GM19467 (cell line): ENCODE measurements at regions not wholly inside any gene's neighbourhood (a gene's known extent, or its start where the extent isn't known, plus 50 kb on each side); places are given as distances from the start of the nearest gene placed in this dataset.
A peak's percentile ranks its signal among the peaks of the same experiment; 100 is the strongest.

Experiments
- ATAC-seq: cut with Tn5 transposase; IDR thresholded peaks from one replicate; pipeline ENCODE4 v1.9.1; 2021; ENCODE audit warnings: mild to moderate bottlenecking, moderate library complexity; ENCODE audit not compliant: unreplicated experiment

DNA sequence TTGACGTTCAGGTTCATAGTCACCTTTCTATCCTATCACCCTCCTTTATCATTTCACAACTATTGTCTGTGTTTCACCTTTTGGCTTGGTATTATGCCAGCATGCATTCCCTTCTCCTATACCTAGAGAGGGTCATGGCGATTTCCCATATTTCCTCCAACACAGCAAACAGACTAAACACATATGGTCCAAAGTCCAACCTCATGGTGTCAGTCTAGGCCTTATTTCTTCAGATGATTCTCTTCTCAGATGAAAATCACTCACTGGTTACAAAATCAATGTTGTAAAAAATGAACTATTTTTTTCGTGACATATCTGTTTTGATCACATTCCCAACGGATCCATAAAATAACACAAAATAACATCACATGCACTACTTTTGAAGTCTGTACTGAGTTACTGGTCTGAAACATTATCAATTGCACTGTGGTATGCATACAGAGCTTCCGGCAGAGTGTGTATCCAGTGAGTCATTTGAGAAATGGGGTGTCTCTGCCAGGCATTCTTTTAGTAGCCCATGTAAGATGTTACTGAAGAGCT, 204.8 kb upstream of the GALNT5 start:
- no peak for ATAC-seq

DNA sequence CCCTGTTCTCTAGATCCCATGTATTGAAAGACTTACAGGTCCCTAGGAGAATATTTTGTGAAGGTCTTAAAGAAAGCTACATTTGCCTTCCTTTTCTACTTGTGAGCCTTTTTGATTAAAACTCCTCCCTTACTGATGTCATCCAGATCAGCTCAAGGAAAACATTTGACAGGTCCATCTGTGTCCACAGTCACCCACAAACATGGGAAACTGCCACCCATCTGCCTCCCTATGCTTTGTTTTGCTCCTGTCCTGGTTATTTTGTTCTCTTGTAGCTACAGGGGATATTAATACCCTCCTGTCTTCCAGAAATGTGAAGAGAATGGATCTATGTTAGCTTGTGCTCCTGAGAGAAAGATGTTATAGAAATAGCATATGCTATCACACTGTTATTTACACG, 203.6 kb upstream of the GALNT5 start:
- ATAC-seq: no peak

DNA sequence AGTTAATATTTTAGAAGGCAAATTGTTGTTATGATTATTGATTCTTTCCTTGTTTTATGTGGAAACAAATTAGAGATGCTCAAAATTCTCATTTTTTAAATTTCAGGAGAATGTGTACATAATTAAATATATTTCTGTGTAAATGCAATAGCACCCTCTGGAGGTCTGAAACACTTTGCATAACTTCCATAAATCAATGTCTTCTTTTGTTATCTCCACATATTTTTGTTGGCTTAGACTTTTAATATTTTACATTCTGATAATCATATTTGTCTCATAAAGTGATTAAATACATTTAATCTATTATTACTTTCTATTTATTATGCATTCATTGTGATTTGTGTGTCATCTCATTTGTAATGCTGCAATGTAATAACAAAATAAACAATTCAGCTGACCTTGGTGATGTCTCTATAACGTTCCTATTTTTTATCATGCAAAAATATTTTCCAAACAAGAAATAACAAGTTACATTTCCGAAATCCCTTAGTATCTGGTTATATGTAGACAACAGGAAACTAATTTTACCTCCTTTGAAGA, 201.8 kb upstream of the GALNT5 start:
- ATAC-seq: no peak

DNA sequence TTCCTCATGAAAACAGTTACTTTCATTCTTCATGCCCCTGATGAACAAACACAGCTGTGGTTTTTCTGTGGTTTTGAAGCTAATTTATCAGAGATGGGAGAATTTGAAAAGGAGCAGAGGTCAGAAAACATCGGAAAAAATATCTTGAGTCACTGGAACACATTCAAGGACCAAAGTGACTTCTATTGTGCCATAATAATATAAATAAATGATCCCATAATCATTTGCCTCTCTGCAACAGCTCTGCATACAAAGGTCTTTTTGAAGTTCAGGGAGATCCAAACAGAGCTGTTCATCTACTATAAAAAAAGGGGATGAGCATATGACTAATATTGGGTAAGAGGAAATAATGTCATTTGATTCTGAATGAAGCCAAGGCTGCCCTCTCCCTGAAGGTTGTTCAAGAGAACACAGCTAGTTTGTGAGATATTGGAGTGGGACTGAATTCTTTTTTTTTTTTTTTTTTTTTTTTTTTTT, 201.3 kb upstream of the GALNT5 start:
- no peak for ATAC-seq

DNA sequence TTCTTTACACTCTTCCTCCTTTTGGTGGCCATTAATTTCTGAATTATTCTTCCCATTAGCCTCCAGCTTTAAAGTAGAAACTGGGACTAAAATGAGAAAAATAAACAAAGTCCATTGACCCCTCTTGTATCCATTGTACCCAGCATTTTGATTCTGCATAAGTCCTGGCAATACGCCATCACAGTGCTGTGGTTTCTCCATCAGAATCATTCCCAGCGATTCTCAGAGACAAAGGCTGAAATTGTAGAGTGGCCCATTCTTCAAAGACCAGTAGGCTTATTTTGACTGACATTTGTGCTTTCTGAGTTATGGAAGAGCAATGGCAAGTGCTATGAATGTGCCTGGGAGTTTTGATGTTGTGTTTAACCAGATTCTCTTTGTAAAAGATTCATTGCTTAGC, 199.3 kb upstream of the GALNT5 start:
- ATAC-seq: no peak

DNA sequence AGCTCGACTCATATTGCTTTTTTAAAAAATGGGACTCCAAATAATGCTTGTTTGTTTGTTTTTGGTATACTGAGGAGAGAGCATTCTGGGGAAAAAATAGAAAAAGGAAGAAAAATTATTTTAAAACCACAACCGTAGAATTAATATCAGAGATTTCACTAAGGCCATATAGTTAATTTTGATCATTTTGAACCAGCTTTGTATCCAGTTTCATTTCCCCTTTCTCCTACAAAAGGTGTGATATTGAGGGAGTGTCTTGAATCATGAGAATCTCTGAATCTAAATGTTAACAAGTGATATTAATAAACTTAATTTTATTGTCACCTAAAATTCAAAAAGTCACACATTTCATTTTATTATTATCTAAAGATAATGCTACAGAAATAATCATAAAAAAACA, 198.5 kb upstream of the GALNT5 start:
- no peak for ATAC-seq

DNA sequence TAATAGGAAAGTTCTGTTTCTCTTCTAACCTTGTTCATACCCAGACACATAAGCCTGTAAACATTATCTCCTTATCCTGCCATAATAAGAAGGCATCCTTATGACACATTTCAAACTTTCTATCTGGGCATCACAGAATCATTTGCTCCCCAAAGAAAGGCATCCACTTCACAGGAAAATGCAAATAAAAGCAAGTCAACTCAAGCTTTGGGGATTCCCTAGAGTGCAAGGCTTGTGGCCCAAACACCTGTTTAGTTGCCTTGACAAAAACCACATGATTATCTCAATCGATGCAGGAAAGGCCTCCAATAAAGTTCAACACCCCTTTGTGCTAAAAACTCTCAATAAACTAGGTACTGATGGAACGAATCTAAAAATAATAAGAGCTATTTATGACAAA, 195.7 kb upstream of the GALNT5 start:
- peak; percentile 96 for ATAC-seq

DNA sequence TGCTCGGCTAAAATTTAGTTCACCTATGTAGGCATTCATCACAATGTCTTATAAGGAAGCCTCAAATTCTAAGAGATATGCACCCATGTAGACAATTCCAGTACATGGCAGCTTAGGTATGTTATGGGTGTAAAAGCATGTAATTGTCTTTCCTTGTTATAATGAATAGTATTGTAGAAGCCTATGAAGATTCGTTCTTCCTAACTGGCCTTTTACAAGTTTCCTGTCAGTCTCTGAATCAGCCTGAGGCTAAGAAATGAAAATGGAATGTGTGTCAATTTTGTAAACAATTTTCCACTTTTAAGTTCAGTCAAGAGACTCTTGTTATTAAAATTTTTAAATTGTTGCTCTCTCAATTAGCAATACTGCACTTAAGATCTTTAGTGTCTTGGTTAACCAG, 189.9 kb upstream of the GALNT5 start:
- ATAC-seq: no peak

DNA sequence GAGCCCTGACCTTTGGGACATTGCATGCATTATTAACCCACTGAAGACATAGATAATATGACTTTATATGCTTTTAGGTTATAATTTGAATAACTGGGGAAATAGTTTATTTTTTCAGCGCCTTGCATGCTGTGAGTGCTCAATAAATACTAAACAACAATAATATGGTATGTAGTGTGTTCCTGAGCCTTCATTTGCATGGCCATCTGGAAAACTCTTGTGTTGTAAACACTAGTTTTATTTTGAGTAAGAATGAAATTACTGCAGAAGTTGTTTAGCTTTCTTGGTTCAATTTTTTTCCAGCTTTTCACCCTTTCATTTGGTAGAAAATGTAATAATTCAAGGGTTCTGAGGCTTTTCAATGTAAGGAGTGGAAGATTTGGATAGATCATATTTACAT, 189.3 kb upstream of the GALNT5 start:
- no peak for ATAC-seq

DNA sequence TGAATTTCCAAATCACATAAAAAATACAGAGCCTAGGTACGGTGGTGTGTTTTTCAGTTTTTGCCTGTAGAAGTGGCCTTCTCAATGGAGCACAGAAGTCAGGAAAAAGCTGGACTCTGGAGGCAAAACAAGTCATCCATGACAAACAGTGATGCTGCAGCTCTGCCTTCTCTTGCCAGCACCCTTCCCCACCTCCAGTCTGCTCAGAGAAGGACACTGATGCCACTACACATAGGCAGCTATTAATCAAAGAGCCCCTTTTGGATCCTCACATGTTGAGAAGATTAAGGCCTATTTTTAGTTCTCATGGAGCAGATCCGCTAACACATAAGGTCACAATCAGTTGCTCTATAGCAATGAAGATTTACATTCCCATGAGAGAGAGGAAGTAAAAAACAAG, 181.6 kb upstream of the GALNT5 start:
- ATAC-seq: no peak

DNA sequence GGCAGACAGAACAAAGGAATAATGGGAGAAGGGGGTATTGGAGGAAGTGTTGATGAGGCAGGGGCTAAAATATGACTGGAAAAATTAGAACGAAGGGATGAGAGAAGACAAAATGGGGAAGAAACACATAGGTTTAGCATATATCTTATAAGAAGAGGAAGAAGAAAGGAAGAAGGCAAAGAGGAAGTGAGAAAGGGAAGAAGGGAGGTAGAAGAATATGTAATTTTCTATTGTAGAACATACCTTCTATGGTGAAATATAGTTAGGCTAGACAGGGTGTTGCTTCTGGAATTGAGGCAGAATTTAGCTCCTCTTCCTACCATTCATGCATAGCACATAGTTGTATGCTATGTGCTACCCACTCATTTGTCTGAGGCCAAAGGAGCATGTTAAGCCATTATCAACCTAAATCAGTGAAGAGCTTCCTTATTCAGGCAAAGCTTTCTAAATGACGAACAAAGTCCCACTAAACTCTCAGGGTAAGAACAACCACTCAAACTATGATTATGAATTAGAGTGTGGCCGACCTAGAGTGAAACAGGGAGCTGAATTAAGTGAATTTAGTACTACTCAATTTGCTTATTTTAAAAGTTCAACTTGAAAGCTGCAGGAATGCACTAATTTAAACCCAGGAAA, 180.9 kb upstream of the GALNT5 start:
- ATAC-seq: no peak

DNA sequence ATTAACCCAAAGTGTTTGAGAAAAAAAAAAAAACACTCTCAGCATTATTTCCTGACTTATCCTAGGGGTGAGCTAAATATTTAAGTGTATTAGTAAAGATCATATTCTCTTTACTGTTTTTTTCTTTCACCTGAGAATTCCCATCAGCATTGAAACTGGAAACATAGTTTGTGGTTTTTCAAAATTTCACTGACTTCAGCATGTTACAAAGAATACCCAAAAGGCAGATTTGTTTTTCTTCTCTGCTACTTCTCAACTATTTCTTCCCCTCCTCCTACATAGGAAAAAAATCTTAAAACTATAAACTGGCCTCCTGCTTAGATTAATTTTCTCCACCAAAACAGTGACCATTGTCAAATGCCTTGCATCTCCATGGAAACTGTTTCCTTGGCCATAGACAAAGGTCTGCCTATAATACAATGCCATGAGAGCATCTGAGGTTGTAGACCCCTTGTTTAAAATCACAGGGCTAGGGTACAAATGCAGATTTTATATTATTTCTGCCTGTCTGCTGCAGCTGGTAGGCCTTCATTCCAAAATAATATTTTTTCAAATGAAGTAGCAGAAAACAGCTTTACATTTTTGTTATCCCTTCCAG, 179.7 kb upstream of the GALNT5 start:
- no peak for ATAC-seq

DNA sequence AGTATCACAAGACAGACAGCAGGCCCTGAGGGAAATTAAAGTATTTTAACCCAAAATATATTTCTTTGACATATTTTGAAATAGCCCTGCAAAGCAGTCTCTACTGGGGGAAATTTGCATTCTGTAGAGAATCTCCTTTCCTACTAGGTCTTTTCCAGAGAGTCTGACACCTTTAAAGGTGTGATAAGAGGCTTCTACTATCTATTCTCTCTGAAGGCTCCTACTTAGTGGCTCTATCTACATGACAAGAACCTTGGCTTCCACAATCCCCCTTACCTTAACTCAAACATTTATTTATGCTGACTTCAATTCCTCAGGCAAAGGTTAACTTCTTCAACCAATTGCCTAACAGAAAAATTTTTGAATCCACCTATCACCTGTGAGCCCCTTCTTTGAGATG, 174.6 kb upstream of the GALNT5 start:
- no peak for ATAC-seq

DNA sequence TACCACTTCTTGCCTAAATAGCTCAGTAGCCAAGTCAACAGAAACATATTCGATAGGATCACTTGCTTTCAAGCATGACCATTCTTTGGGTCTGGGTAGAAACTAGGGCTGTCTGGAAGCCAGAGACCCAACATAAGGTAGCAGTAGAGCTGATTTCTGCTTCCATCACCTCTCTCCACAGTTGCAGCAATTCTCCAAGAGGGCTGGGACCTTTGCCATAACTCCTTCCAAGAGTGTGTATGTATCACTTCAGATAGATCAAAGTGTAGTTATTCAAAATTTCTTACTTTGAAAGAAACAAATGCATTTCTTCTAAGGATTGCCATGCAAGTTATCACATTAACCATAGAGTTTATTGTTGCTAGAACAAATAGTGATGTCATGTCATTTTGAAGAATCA, 172.0 kb upstream of the GALNT5 start:
- no peak for ATAC-seq

DNA sequence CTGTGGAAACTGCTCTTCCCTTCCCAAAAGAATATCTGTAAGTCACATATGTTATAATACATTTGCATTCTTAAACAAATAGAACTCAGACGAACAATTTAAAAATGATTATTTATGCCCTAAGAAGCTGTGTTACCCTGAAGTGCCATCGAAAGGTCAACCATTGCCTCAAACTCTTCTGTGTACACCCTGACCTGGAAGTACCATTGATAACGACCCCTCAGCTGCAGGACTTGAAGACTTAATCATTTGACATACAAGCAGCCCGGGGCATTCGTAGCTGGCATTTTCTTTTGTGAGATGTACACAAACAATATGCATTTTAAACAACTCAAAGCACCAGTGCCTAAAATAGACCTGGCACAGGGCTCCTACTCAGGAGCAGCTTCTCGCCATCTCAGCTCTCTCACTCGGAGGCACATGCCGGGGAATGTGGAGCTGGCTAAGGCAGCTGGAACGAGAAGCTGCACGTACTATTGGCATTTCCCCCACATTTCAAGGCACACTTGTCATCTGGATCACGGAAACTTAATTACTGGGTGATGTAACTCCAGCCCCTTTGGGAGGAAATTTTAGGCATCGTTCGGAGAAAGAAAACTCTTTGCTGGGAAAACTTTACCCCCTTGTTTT, 170.0 kb upstream of the GALNT5 start:
- ATAC-seq: no peak

DNA sequence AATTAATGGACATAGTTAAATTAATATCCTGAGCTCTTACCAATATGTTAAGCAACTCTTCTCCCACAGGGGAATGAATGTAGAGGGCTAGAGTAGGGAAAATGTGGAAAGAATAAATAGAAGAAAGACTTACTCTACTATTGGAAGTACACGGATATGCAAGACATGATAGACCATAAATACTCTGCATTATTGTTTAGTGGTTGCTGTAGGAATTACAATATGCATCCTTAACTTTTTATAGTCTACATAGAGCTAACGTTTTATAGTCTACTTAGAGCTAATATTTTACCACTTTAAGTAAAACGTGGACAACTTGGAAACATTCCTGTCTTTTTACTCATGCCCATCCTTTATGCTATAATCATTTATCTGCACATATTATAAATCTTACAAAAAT, 163.8 kb upstream of the GALNT5 start:
- ATAC-seq: no peak

DNA sequence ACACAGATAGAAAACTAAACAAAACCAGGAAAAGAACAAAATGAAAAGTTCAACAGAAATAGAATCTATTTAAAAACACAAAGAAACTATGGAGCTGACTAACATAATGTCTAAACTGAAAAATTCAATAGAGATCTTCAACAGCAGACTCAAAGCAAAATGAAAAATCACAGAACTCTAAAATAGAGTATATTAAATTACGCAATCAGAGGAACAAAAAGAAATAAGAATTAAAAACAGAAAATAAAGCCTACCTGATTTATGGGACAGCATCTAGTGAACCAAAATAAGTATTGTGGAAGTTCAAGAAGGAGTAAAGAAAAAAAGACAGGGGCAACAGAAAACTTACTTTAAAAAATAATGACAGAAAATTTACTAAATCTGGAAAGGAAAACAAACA, 152.1 kb upstream of the GALNT5 start:
- ATAC-seq: no peak

DNA sequence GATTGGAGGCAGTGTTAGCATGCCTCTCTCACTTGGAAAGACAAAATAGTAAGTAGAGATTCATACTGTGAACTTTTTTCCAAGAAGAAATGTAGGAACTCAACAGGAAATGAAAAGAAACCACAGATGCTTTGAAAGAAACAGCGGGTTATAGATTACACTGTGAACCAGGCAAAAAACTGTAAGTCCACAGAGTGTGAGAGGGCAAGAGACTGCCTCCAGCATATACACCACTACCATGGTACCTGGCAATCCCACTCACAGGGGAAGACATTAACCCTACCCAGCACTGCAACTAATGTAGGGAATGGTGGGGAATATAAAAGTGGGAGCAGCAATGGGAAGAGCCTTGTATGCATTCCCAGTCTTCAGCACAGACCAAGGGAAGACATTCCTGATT, 150.6 kb upstream of the GALNT5 start:
- no peak for ATAC-seq

DNA sequence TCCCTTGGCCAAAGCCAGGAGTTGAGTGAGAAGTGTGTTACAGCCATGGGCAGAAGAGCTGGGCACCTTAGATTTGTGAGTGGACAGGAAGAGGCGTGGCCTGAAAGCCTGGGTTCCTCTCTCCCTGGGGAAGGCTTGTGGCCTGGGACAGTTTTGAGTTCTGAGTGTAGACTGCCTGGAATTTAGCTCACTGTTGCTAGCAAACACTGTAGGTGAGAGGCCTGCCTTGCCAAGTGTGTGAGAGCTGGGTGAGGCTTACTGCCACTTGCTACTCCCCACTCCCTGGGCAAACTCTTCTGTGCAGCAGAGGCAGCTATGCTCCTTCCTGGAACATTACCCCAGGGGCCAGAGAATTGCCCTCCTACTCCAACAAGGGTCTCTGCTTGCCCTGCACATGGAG, 150.0 kb upstream of the GALNT5 start:
- ATAC-seq: no peak

DNA sequence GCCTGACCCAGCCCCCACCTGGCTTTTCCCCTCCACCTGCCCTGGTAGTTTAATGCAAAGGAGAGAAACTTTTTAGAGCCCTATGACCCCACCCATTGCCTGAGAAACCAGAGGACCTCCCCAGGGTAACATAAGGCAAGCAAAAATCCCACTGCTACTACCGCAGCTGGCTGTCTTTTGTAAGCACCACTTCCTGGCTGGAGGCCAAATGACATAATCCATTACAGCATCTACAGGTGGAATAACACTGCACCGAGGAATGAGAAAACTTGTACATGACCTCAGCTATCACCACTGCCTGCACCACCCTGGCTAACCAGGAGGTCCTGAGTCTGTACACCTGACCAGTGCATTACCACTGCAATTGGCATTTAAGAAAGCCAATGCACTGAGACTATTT, 149.6 kb upstream of the GALNT5 start:
- no peak for ATAC-seq

DNA sequence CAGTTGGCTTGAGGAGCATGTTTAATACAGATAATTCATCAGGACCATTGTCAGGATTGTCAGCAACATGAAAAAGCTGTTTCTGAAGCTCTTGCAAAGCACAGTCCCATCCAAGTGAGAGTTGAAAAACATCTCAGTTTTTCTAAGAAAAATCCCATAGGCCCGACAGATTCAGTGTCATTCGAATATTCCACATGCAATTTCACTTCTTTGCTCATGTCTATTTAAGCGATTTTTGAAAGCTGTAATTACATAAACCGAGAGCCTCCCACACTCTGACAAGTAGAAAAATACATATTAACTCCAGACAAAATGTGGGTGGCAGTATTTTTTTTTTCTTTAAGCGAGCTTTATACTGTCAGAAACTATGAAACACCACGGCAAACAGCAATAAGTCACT, 134.7 kb upstream of the GALNT5 start:
- no peak for ATAC-seq

DNA sequence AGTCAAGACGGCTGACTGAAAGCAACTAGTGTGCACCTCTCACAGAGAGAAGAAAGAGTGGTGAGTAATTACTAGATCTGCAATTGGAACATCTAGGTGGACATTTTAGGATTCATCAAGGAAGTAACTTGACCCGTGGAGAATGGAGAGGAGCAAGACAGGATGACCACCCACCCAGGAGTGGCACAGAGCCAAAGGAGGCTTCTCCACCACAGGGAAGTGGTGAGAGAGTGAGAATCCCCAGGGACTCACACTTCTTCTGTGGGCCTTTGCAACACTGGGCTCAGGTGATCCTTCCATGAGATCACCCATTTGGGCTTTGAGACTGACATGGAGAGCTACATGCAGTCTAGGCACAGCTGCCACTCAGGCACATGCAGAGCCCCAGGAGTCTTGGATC, 132.8 kb upstream of the GALNT5 start:
- ATAC-seq: no peak
